Fibroblast of lung (primary cell): ENCODE measurements at regions not wholly inside any gene's neighbourhood (a gene's known extent, or its start where the extent isn't known, plus 50 kb on each side); places are given as distances from the start of the nearest gene placed in this dataset.
A peak's percentile ranks its signal among the peaks of the same experiment; 100 is the strongest.

Experiments used
- DNase-seq, 2 donors: peaks; one replicate each; pipeline versions ENCODE4 v3.0.0 to v3.0.0-alpha.2; 2010; ENCODE audit warnings: low read depth in 2 of 2
- H2AFZ ChIP-seq: 2 replicates; pipeline ENCODE4 v1.5.1; 2012; ENCODE audit warnings: low read length, control low read depth, inconsistent platforms
- H3K27ac ChIP-seq: 2 replicates; pipeline ENCODE4 v1.5.1; 2011; ENCODE audit warnings: low read length, control low read depth; ENCODE audit not compliant: insufficient read depth
- H3K27me3 ChIP-seq: 2 replicates; pipeline ENCODE4 v1.5.1; 2011; ENCODE audit warnings: mild to moderate bottlenecking, low read length; ENCODE audit not compliant: control insufficient read depth, insufficient read depth
- H3K36me3 ChIP-seq: 2 replicates; pipeline ENCODE4 v1.5.1; 2011; ENCODE audit warnings: low read length; ENCODE audit not compliant: control insufficient read depth, insufficient read depth
- H3K4me1 ChIP-seq: 2 replicates; pipeline ENCODE4 v1.5.1; 2011; ENCODE audit warnings: low read length; ENCODE audit not compliant: control insufficient read depth, insufficient read depth; ENCODE audit errors: extremely low read depth
- H3K4me2 ChIP-seq: 2 replicates; pipeline ENCODE4 v1.5.1; 2011; ENCODE audit warnings: low read length, control low read depth; ENCODE audit not compliant: insufficient read depth; ENCODE audit errors: extremely low read depth
- H3K4me3 ChIP-seq, 4 experiments: fragments of 200-600 bp in 1 of 4; sonication (generic) in 1 of 4; replicated peaks in 1 of 4; 2 replicates each; pipeline ENCODE4 v1.5.1; 2011 to 2016; ENCODE audit warnings: low read length in 4 of 4, low read depth in 3 of 4, mild to moderate bottlenecking in 3 of 4, control low read depth in 2 of 4, inconsistent platforms in 1 of 4, mixed read lengths in 1 of 4; ENCODE audit not compliant: insufficient read depth in 1 of 4; ENCODE audit errors: control extremely low read depth in 1 of 4
- H3K79me2 ChIP-seq: 2 replicates; pipeline ENCODE4 v1.5.1; 2012; ENCODE audit warnings: mild to moderate bottlenecking, low read length, inconsistent platforms; ENCODE audit not compliant: control insufficient read depth, insufficient read depth
- H3K9ac ChIP-seq: 2 replicates; pipeline ENCODE4 v1.5.1; 2011; ENCODE audit warnings: mild to moderate bottlenecking, low read length, control low read depth; ENCODE audit not compliant: insufficient read depth
- H3K9me3 ChIP-seq: 2 replicates; pipeline ENCODE4 v1.5.1; 2012; ENCODE audit warnings: low read depth, low read length; ENCODE audit not compliant: control insufficient read depth, insufficient read depth
- H4K20me1 ChIP-seq: 2 replicates; pipeline ENCODE4 v1.5.1; 2011; ENCODE audit warnings: low read length; ENCODE audit not compliant: control insufficient read depth, insufficient read depth; ENCODE audit errors: extremely low read depth
- EZH2 ChIP-seq: IDR thresholded peaks from 2 replicates; pipeline ENCODE4 v1.5.1; 2012; ENCODE audit warnings: low read length, control low read depth, mild to moderate bottlenecking; ENCODE audit errors: missing control alignments
- TF ChIP-seq, protein P1 (sequence below), 2 donors: IDR thresholded peaks in 1 of 2; conservative IDR thresholded peaks in 1 of 2; 1 replicate in 1 of 2; 2 replicates in 1 of 2; pipeline ENCODE4 v1.5.1; 2011 to 2012; ENCODE audit warnings: low read length in 2 of 2, control low read depth in 1 of 2, inconsistent platforms in 1 of 2, low read depth in 1 of 2, mild to moderate bottlenecking in 1 of 2

DNA sequence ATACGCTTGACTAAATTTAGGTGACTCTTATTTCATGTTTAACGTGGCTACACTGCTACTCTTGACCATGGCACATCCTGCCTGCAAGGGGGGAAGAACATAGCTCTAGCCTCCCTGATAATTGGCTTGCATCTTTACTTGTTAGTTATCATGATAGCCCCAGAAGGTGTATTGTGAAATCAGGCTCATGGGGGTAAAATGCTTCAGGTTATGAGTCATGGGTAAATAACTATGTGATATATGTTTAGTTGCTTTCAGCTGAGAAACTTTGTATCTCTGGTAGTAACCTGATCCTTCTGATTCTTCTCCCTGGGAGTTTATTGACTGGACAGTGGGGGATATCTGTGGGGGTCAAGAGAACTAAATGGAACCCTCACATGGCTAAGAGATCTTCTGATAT, 660.8 kb upstream of the UBE2E2 start:
- Histone ChIP-seq H3K4me2 (no peak overlapping the region), H3K27ac (no peak overlapping the region), H3K4me3 (no peak overlapping the region), H3K4me1 (no peaks in the 10 kb centered on the region), H4K20me1 (no peaks in the 10 kb centered on the region), H3K36me3 (no peaks in the 10 kb centered on the region), H3K9ac (no peak overlapping the region), H2AFZ (no peak overlapping the region), H3K9me3 (no peaks in the 10 kb centered on the region), H3K27me3 (no peaks in the 10 kb centered on the region), H3K79me2 (no peaks in the 10 kb centered on the region)
- peak; percentile 2 for DNase-seq
- no peak for TF ChIP-seq EZH2

DNA sequence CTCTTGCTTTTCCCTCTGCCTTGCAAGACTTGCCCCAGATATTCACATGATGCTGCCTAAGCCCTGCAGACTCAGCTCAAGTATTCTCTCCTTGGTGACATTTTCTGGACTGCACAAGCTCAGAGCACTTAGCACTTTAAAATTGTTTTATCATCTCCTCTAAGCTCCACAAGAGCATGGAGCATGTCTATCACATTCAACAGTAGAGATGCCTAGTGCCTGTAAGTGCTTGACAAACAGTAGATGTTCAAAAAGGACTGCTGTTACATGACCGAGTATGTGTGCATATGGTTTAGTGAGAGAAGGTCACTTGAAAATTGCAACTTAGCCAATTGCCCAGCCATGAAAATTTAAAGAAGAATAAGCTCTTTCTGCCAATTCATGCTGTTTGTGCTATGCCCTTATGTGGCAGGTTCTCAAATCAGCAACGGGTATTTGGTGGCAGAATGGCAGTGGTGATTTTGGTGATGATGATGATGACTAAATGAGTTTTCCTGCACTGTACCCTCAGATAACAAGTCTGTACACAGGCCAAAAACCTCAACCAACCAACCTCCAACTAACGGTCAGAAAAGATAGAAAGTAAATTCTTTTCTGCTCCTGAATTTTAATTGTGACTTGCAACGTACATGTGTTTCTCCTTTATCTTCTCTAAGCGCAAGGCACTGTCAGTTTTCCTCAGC, 647.2 kb upstream of the UBE2E2 start:
- no peak overlapping the region for H3K4me3 ChIP-seq
- no peak for DNase-seq
- TF ChIP-seq, protein P1, sequence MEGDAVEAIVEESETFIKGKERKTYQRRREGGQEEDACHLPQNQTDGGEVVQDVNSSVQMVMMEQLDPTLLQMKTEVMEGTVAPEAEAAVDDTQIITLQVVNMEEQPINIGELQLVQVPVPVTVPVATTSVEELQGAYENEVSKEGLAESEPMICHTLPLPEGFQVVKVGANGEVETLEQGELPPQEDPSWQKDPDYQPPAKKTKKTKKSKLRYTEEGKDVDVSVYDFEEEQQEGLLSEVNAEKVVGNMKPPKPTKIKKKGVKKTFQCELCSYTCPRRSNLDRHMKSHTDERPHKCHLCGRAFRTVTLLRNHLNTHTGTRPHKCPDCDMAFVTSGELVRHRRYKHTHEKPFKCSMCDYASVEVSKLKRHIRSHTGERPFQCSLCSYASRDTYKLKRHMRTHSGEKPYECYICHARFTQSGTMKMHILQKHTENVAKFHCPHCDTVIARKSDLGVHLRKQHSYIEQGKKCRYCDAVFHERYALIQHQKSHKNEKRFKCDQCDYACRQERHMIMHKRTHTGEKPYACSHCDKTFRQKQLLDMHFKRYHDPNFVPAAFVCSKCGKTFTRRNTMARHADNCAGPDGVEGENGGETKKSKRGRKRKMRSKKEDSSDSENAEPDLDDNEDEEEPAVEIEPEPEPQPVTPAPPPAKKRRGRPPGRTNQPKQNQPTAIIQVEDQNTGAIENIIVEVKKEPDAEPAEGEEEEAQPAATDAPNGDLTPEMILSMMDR (conservative IDR thresholded peaks at IDR 0.05 in 1 of 2, IDR thresholded peaks at IDR 0.05 in 1 of 2; ENCODE audit: low read depth in 1 of 2, low read length in 2 of 2), result no peak
- TF ChIP-seq EZH2, result no peak
- H3K36me3 ChIP-seq, result no peaks in the 10 kb centered on the region
- no peaks in the 10 kb centered on the region for H3K4me1 ChIP-seq
- no peak overlapping the region for H3K4me2 ChIP-seq
- H3K79me2 ChIP-seq, result no peaks in the 10 kb centered on the region
- H3K9me3 ChIP-seq, result no peaks in the 10 kb centered on the region
- no peaks in the 10 kb centered on the region for H4K20me1 ChIP-seq
- no peak overlapping the region for H3K27ac ChIP-seq
- H2AFZ ChIP-seq, result no peak overlapping the region
- H3K27me3 ChIP-seq, result no peaks in the 10 kb centered on the region
- H3K9ac ChIP-seq, result no peak overlapping the region

DNA sequence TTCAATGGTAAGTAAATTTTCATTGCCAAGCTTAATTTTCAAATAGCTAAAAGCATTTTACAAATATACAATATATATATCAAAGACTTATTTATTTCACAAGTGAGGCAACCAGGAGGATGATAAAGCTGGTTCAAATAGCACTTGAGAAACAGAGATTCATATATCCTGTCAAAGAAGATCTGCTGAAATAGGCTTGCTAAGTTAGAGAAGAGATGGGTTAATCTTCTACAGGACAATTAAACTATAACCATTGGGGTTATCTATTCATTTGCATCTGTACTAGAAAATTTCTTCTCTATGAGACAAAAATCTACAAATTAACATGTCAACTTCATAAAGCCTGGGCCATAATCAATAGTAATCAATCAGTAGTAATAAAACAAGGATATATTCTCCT, 637.7 kb upstream of the UBE2E2 start:
- no peaks in the 10 kb centered on the region for H3K79me2 ChIP-seq
- no peak overlapping the region for H2AFZ ChIP-seq
- no peaks in the 10 kb centered on the region for H3K27me3 ChIP-seq
- H3K27ac ChIP-seq, result no peak overlapping the region
- TF ChIP-seq, protein P1 (conservative IDR thresholded peaks at IDR 0.05 in 1 of 2, IDR thresholded peaks at IDR 0.05 in 1 of 2; ENCODE audit: low read depth in 1 of 2, low read length in 2 of 2), result no peak
- no peak for TF ChIP-seq EZH2
- no peak overlapping the region for H3K4me3 ChIP-seq
- H3K4me2 ChIP-seq, result no peak overlapping the region
- H3K9ac ChIP-seq, result no peak overlapping the region
- no peaks in the 10 kb centered on the region for H4K20me1 ChIP-seq
- DNase-seq, result no peak
- no peaks in the 10 kb centered on the region for H3K9me3 ChIP-seq
- no peaks in the 10 kb centered on the region for H3K4me1 ChIP-seq
- no peaks in the 10 kb centered on the region for H3K36me3 ChIP-seq
